ENCODE measurements at regions not wholly inside any gene's neighbourhood (a gene's known extent, or its start where the extent isn't known, plus 50 kb on each side); places are given as distances from the start of the nearest gene placed in this dataset.

GRCh38 chr6:122005661-122006060 is 393.8 kb upstream of the HSF2 start:
- Histone ChIP-seq H3K9me3 (ENCODE audit: low read length) (no peaks in the 10 kb centered on the region), H3K27me3 (ENCODE audit: control insufficient read depth in 1 of 2, insufficient read depth in 2 of 2, low read length in 2 of 2) (no peaks in the 10 kb centered on the region), H2AFZ (ENCODE audit: low read length) (no peak overlapping the region), H3K79me2 (ENCODE audit: insufficient read depth, low read length) (no peaks in the 10 kb centered on the region), H3K27ac (ENCODE audit: extremely low read length, insufficient read depth, low read length) (no peak overlapping the region), H3K4me2 (ENCODE audit: low read depth, low read length) (no peak overlapping the region), H3K4me1 (ENCODE audit: insufficient read depth, low read length) (no peaks in the 10 kb centered on the region), H3K9ac (ENCODE audit: insufficient read depth, low read depth, low read length) (no peak overlapping the region), H3K36me3 (replicated peaks in 1 of 2; ENCODE audit: control insufficient read depth in 1 of 2, insufficient read depth in 2 of 2, low read length in 2 of 2) (no peaks in the 10 kb centered on the region), H3K4me3 (replicated peaks in 1 of 3; ENCODE audit: insufficient read depth in 1 of 3, low read depth in 2 of 3, low read length in 3 of 3) (no peak overlapping the region), H4K20me1 (ENCODE audit: insufficient read depth, low read length) (no peaks in the 10 kb centered on the region)
- DNase-seq (ENCODE audit: low spot score): no peak
- ChIA-PET CTCF (ENCODE audit: low intra/inter-chr PET ratio, low total read pairs) (no interaction called here), POLR2A (no interaction called here)
- no peak for FAIRE-seq
- in situ Hi-C loops (cut with HindIII; ENCODE audit: extremely low pct_ligation_motif_present, low pct_unique_long_range_greater_than_20kb) (no loop called here), intact Hi-C loops (cut with micrococcal nuclease; ENCODE audit: unreplicated experiment) (no loop called here)
- 0% methylated on average over 3 of the region's 3 CpGs for WGBS (ENCODE audit: low lambda C conversion rate)
- ATAC-seq: no peak
- no TSS peak for BruUV-seq (replicated peaks)
- no peak for TF ChIP-seq ZNF790 (CRISPR knock-in tag; IDR thresholded peaks at IDR 0.05; ENCODE audit: borderline replicate concordance)
- no peak for TF ChIP-seq PTBP1 (IDR thresholded peaks at IDR 0.05; ENCODE audit: low read depth, low read length, poor library complexity, severe bottlenecking)
- TF ChIP-seq ISL2 (CRISPR knock-in tag; IDR thresholded peaks at IDR 0.05): no peak
- TF ChIP-seq HOXA5 (CRISPR knock-in tag; IDR thresholded peaks at IDR 0.05): no peak
- no peak for TF ChIP-seq SUZ12 (IDR thresholded peaks at IDR 0.05; ENCODE audit: low read depth, low read length)
- TF ChIP-seq ZNF605 (CRISPR knock-in tag; IDR thresholded peaks at IDR 0.05): no peak
- TF ChIP-seq HMGXB3 (CRISPR knock-in tag; IDR thresholded peaks at IDR 0.05; ENCODE audit: borderline replicate concordance): no peak
- no peak for TF ChIP-seq ZC3H13 (CRISPR knock-in tag; IDR thresholded peaks at IDR 0.05)
- no peak for TF ChIP-seq IRF2 (CRISPR knock-in tag; IDR thresholded peaks at IDR 0.05)
- no peak for TF ChIP-seq HIVEP1 (CRISPR knock-in tag; IDR thresholded peaks at IDR 0.05)
- TF ChIP-seq KLF9 (CRISPR knock-in tag; IDR thresholded peaks at IDR 0.05; ENCODE audit: low read depth): no peak
- TF ChIP-seq SMAD9 (CRISPR knock-in tag; IDR thresholded peaks at IDR 0.05): no peak
- no peak for TF ChIP-seq DDIT3 (CRISPR knock-in tag; IDR thresholded peaks at IDR 0.05)
- TF ChIP-seq ZNF558 (CRISPR knock-in tag; IDR thresholded peaks at IDR 0.05; ENCODE audit: borderline replicate concordance): no peak
- TF ChIP-seq HDAC6 (IDR thresholded peaks at IDR 0.05; ENCODE audit: low read depth, low read length): no peak
